MG63 (cell line): ENCODE measurements at regions not wholly inside any gene's neighbourhood (a gene's known extent, or its start where the extent isn't known, plus 50 kb on each side); places are given as distances from the start of the nearest gene placed in this dataset.
A peak's percentile ranks its signal among the peaks of the same experiment; 100 is the strongest.

Source experiments
- DNase-seq: peaks from one replicate; pipeline ENCODE4 v3.0.0-alpha.2; 2020
- H3K27me3 ChIP-seq: fragments of 250-450 bp; sonication (Bioruptor Pico); 2 replicates; pipeline ENCODE4 v1.5.1; 2020; ENCODE audit warnings: mild to moderate bottlenecking, moderate library complexity
- H3K36me3 ChIP-seq: fragments of 250-450 bp; sonication (Bioruptor Pico); 2 replicates; pipeline ENCODE4 v1.5.1; 2020; ENCODE audit warnings: mild to moderate bottlenecking, moderate library complexity
- H3K4me3 ChIP-seq: fragments of 250-450 bp; sonication (Bioruptor Pico); 2 replicates; pipeline ENCODE4 v1.5.1; 2020; ENCODE audit warnings: mild to moderate bottlenecking, moderate library complexity
- H3K9me3 ChIP-seq: fragments of 250-450 bp; sonication (Bioruptor Pico); 2 replicates; pipeline ENCODE4 v1.5.1; 2020; ENCODE audit warnings: mild to moderate bottlenecking, moderate library complexity

DNA sequence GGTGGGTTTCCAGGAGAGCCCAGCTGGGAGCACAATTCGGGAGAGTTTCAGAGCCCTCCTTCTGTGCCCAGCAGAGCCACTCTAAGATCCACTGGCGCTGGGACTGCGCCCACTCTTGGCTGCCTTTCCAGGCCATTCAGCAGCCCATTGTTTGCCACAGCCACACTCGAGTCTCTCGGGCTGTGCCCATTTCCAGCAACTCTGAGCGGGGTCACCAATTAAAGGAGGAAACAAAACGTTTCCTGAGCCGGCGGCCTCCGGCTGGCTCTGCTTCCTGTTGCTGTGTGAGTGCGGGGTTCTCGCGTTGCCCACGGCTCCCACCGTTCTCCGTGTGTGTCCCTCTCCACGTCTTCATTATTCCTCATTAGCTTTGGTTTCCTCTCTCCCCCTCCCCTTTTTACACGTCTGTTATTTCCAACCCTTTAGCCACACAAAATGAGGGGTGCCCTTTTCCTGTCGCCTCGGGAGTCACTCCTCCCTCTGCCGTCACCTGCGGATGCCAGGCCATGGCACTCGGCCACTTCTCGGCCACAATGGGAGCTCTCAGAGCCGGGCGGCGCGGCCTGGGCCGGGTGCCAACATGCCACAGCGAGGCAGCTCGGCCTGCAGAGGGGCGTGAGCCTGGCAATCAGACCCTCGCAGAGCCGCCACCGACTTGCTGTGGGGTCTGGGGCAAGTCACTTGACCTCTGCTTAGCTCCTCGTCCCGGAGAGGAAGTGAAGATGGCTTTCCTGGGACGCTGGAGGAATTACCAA, 94.3 kb upstream of the NKX2-2 start:
- no peaks in the 10 kb centered on the region for H3K9me3 ChIP-seq
- DNase-seq, result no peak
- H3K4me3 ChIP-seq, result no peak overlapping the region
- H3K36me3 ChIP-seq, result no peaks in the 10 kb centered on the region
- H3K27me3 ChIP-seq, result no peaks in the 10 kb centered on the region

GRCh38 chr20:21601799-21602198, 87.9 kb upstream of the NKX2-2 start:
- Histone ChIP-seq H3K27me3 (no peaks in the 10 kb centered on the region), H3K36me3 (no peaks in the 10 kb centered on the region), H3K4me3 (no peak overlapping the region), H3K9me3 (no peaks in the 10 kb centered on the region)
- no peak for DNase-seq

DNA sequence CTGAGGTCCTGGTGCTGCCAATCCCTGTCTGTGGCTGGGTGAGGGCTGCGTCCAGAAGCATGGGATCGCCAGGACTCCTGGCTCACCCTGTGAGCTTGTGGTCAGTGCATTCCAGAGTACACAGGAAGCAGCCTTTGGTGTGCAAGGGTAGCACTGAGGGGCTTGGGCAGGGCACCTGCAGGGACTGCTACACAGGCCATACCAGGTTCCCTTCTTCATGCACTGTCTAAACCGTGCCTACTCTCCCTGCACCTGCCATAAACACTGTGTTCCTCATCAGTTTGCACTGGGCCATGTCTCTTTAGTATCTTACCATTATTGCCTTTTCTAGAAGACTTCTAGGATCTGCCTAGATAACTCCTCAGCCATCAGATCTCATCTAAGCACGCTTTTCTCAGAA, 72.8 kb upstream of the NKX2-2 start:
- DNase-seq, result no peak
- H3K27me3 ChIP-seq, result no peaks in the 10 kb centered on the region
- H3K36me3 ChIP-seq, result no peaks in the 10 kb centered on the region
- H3K4me3 ChIP-seq, result no peak overlapping the region
- H3K9me3 ChIP-seq, result no peaks in the 10 kb centered on the region

DNA sequence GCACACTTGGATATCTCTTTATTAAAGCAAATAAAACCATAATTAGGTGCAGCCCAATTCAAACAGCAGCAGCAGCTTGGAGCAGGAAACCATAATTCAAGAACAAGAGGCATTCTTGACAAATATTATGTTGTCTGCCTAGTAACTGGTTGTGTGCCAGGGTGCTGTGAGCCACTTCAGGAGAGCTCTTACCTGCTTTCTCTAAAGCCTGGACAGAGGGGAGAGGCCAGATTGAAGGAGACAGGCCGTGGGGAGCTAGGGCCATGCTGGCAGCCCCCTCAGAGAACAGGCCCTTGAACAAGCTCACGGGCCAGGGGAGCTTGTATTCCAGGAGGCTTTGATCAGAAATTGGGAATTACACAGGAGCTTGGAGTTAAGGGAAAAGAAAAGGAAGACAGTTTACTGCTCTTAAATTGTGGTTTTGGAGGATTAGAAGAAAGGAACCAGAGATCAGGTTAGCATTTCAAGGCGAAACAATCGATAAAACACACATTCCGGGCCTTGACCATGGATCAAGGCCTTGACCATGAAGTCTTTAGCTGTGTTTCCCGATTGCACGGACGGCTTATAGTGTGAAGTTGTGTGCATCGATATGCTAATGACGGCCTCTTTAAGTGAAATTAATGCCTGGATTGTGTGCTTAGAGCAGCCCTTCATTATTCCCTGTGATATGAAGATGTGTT, 69.8 kb upstream of the NKX2-2 start:
- no peak for DNase-seq
- Histone ChIP-seq H3K36me3 (no peaks in the 10 kb centered on the region), H3K4me3 (no peak overlapping the region), H3K27me3 (no peaks in the 10 kb centered on the region), H3K9me3 (no peaks in the 10 kb centered on the region)

- Histone ChIP-seq H3K36me3 (no peaks in the 10 kb centered on the region), H3K4me3 (no peak overlapping the region), H3K27me3 (no peaks in the 10 kb centered on the region), H3K9me3 (no peaks in the 10 kb centered on the region)
- no peak for DNase-seq
Measured at GRCh38 chr20:21577551-21577950, 63.7 kb upstream of the NKX2-2 start.

GRCh38 chr20:21575981-21576740, 62.3 kb upstream of the NKX2-2 start:
- Histone ChIP-seq H3K4me3 (no peak overlapping the region), H3K27me3 (no peaks in the 10 kb centered on the region), H3K9me3 (no peaks in the 10 kb centered on the region), H3K36me3 (no peaks in the 10 kb centered on the region)
- no peak for DNase-seq

GRCh38 chr20:21575167-21575566, 61.3 kb upstream of the NKX2-2 start:
- H3K9me3 ChIP-seq, result no peaks in the 10 kb centered on the region
- no peak overlapping the region for H3K4me3 ChIP-seq
- no peaks in the 10 kb centered on the region for H3K27me3 ChIP-seq
- H3K36me3 ChIP-seq, result no peaks in the 10 kb centered on the region
- no peak for DNase-seq

DNA sequence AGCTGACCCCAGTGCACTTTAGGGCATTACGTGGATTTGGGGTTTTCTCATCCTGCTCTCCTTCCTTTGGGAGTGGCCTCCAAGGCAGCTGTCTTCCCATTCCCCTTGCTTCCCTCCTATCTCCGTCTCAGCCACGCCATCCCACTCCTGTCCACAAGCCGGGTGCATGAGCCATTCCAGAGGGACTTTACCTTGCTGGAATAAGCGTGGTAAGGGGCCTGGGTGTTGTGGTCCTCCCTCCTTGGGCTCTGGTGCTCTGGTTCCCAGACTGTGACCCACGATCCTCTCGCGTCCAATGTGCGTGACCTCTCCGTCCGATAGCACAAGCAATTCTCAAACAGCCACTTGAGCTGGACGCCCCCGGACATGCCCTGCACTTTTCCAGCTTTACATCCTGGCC, 60.6 kb upstream of the NKX2-2 start:
- no peak for DNase-seq
- Histone ChIP-seq H3K4me3 (no peak overlapping the region), H3K27me3 (no peaks in the 10 kb centered on the region), H3K9me3 (no peaks in the 10 kb centered on the region), H3K36me3 (no peaks in the 10 kb centered on the region)

- no peaks in the 10 kb centered on the region for H3K36me3 ChIP-seq
- H3K9me3 ChIP-seq, result no peaks in the 10 kb centered on the region
- DNase-seq, result no peak
- H3K27me3 ChIP-seq, result no peaks in the 10 kb centered on the region
- H3K4me3 ChIP-seq, result no peak overlapping the region
Measured at GRCh38 chr20:21573259-21573658, 59.4 kb upstream of the NKX2-2 start.

- Histone ChIP-seq H3K27me3 (no peaks in the 10 kb centered on the region), H3K9me3 (no peaks in the 10 kb centered on the region), H3K36me3 (no peaks in the 10 kb centered on the region), H3K4me3 (no peak overlapping the region)
- DNase-seq, result no peak
Measured at GRCh38 chr20:21571841-21572690, 58.2 kb upstream of the NKX2-2 start.

DNA sequence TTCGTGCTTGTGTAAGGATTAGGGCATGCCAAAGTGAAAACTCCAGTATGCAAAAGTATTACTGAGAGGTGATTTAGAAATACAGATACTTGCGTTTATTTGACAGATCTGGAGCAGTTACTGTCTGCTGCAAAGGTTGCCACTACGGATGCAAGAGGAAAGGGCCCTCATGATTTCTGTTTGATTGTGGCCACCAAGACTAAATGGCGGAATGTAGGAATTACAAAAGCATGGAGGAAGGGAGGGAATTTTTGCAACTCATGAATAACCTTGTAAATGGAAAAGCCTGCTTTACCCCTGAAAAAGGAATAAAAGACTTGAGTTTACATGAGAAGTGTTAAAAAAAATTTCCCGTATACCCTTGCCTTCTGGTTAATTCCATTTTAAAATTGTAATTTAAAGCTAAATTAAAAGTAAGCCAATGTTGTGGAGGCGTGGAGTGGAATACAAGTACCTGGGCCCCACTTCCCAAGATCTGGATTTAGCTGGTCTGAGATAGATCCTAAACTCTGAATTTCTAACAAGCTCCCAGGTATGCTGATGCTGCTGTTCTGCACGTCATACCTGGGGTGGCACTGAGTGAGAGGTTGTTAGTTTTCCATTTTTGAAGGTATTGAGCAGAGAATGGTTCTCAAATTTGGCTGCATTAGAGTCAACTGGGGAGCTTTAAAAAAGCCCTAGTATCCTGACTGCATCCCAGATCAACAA, 56.6 kb upstream of the NKX2-2 start:
- Histone ChIP-seq H3K9me3 (no peaks in the 10 kb centered on the region), H3K36me3 (no peaks in the 10 kb centered on the region), H3K4me3 (no peak overlapping the region), H3K27me3 (no peaks in the 10 kb centered on the region)
- no peak for DNase-seq

- Histone ChIP-seq H3K9me3 (no peaks in the 10 kb centered on the region), H3K27me3 (no peaks in the 10 kb centered on the region), H3K4me3 (no peak overlapping the region), H3K36me3 (no peaks in the 10 kb centered on the region)
- DNase-seq, result no peak
Measured at GRCh38 chr20:21569586-21569985, 55.7 kb upstream of the NKX2-2 start.

- Histone ChIP-seq H3K4me3 (no peak overlapping the region), H3K27me3 (no peaks in the 10 kb centered on the region), H3K36me3 (no peaks in the 10 kb centered on the region), H3K9me3 (no peaks in the 10 kb centered on the region)
- peak; percentile 71 for DNase-seq
Measured at GRCh38 chr20:21564127-21564773, 50.4 kb upstream of the NKX2-2 start.
